Neural cell (in vitro differentiated cells): ENCODE measurements at regions not wholly inside any gene's neighbourhood (a gene's known extent, or its start where the extent isn't known, plus 50 kb on each side); places are given as distances from the start of the nearest gene placed in this dataset.

Experiments
- H2AFZ ChIP-seq: fragments of 200-600, 300-800 bp; sonication (generic), shearing (Covaris generic); 2 replicates; pipeline ENCODE4 v1.6.0; 2014; ENCODE audit warnings: low read depth, mild to moderate bottlenecking, antibody characterized with exemption, low read length, moderate library complexity
- H3F3A ChIP-seq: fragments of 200-600 bp; shearing (Covaris generic); 2 replicates; pipeline ENCODE4 v1.6.1; 2016; ENCODE audit warnings: mild to moderate bottlenecking, moderate library complexity, mixed read lengths, antibody characterized with exemption, low read length; ENCODE audit not compliant: insufficient read depth, poor library complexity, severe bottlenecking
- H3K27ac ChIP-seq: fragments of 200-600, 300-800 bp; sonication (generic), shearing (Covaris generic); 2 replicates; pipeline ENCODE4 v1.5.1; 2014; ENCODE audit warnings: mild to moderate bottlenecking, low read length, moderate library complexity
- H3K27me3 ChIP-seq: fragments of 300-800, 200-600 bp; sonication (generic), shearing (Covaris generic); 2 replicates; pipeline ENCODE4 v1.6.0; 2014; ENCODE audit warnings: mild to moderate bottlenecking, low read depth, low read length, moderate library complexity; ENCODE audit not compliant: insufficient read depth
- H3K36me3 ChIP-seq: fragments of 300-800, 200-600 bp; sonication (generic), shearing (Covaris generic); 2 replicates; pipeline ENCODE4 v1.5.1; 2014; ENCODE audit warnings: mild to moderate bottlenecking, antibody characterized with exemption, low read length, moderate library complexity; ENCODE audit not compliant: insufficient read depth
- H3K4me2 ChIP-seq: fragments of 300-800, 200-600 bp; sonication (generic), shearing (Covaris generic); 2 replicates; pipeline ENCODE4 v1.6.0; 2014; ENCODE audit warnings: mild to moderate bottlenecking, low read length
- H3K4me3 ChIP-seq: fragments of 300-800, 200-600 bp; sonication (generic), shearing (Covaris generic); 2 replicates; pipeline ENCODE4 v1.5.1; 2014; ENCODE audit warnings: mild to moderate bottlenecking, low read length, moderate library complexity
- H3K79me2 ChIP-seq: fragments of 200-600 bp; shearing (Covaris generic); replicated peaks from 2 replicates; pipeline ENCODE4 v1.6.0; 2014; ENCODE audit warnings: mild to moderate bottlenecking, low read length, moderate library complexity; ENCODE audit not compliant: insufficient read depth
- H3K9ac ChIP-seq: fragments of 300-800, 200-600 bp; sonication (generic), shearing (Covaris generic); 2 replicates; pipeline ENCODE4 v1.6.1; 2016; ENCODE audit warnings: mild to moderate bottlenecking, low read length, mixed read lengths
- H3K9me2 ChIP-seq: fragments of 200-600 bp; shearing (Covaris generic); 2 replicates; pipeline ENCODE4 v1.6.1; 2016; ENCODE audit warnings: mild to moderate bottlenecking, low read length, mixed read lengths; ENCODE audit not compliant: insufficient read depth
- H3K9me3 ChIP-seq: fragments of 200-600, 300-800 bp; sonication (generic), shearing (Covaris generic); 2 replicates; pipeline ENCODE4 v1.6.1; 2016; ENCODE audit warnings: mild to moderate bottlenecking, mixed run types, low read length, moderate library complexity, mixed read lengths
- H4K20me1 ChIP-seq: fragments of 200-600 bp; shearing (Covaris generic); 2 replicates; pipeline ENCODE4 v1.6.1; 2016; ENCODE audit warnings: mild to moderate bottlenecking, mixed run types; ENCODE audit not compliant: insufficient read depth
- CTCF ChIP-seq: fragments of 450-650 bp; IDR thresholded peaks from 2 replicates; pipeline ENCODE4 v1.5.1; 2014; ENCODE audit warnings: antibody characterized with exemption, mild to moderate bottlenecking, moderate library complexity; ENCODE audit not compliant: poor library complexity, severe bottlenecking
- EP300 ChIP-seq: fragments of 450-650 bp; conservative IDR thresholded peaks from 2 replicates; pipeline ENCODE4 v1.6.1; 2014; ENCODE audit warnings: antibody characterized with exemption, mild to moderate bottlenecking, moderate library complexity; ENCODE audit not compliant: poor library complexity, severe bottlenecking
- EZH2 ChIP-seq: fragments of 200-600, 300-800 bp; shearing (Covaris generic), sonication (generic); IDR thresholded peaks from 2 replicates; pipeline ENCODE4 v1.6.1; 2014; ENCODE audit warnings: antibody characterized with exemption, low read length, borderline replicate concordance, mild to moderate bottlenecking; ENCODE audit not compliant: insufficient read depth, poor library complexity, severe bottlenecking
- MXI1 ChIP-seq: fragments of 450-650 bp; conservative IDR thresholded peaks from 2 replicates; pipeline ENCODE4 v1.6.1; 2014; ENCODE audit warnings: antibody characterized with exemption, mild to moderate bottlenecking; ENCODE audit not compliant: poor library complexity, severe bottlenecking
- POLR2AphosphoS5 ChIP-seq: IDR thresholded peaks from 2 replicates; pipeline ENCODE4 v1.6.1; 2012
- RAD21 ChIP-seq: fragments of 450-650 bp; conservative IDR thresholded peaks from 2 replicates; pipeline ENCODE4 v1.6.1; 2014; ENCODE audit warnings: antibody characterized with exemption, mild to moderate bottlenecking, moderate library complexity
- REST ChIP-seq: IDR thresholded peaks from 2 replicates; pipeline ENCODE4 v1.6.1; 2012; ENCODE audit warnings: borderline replicate concordance
- SMC3 ChIP-seq: fragments of 450-650 bp; conservative IDR thresholded peaks from 2 replicates; pipeline ENCODE4 v1.6.1; 2014; ENCODE audit warnings: antibody characterized with exemption, mild to moderate bottlenecking, moderate library complexity; ENCODE audit not compliant: poor library complexity
- TAF1 ChIP-seq: IDR thresholded peaks from 2 replicates; pipeline ENCODE4 v1.6.1; 2012; ENCODE audit warnings: low read depth

- no peaks in the 10 kb centered on the region for H3K27me3 ChIP-seq
- H3K79me2 ChIP-seq: no peaks in the 10 kb centered on the region
- no peak overlapping the region for H3K4me2 ChIP-seq
- H3K4me3 ChIP-seq: no peak overlapping the region
- H3K36me3 ChIP-seq: no peaks in the 10 kb centered on the region
- H3K9me3 ChIP-seq: no peaks in the 10 kb centered on the region
- no peaks in the 10 kb centered on the region for H4K20me1 ChIP-seq
- no peaks in the 10 kb centered on the region for H3F3A ChIP-seq
- H2AFZ ChIP-seq: no peak overlapping the region
- H3K9ac ChIP-seq: no peak overlapping the region
- no peaks in the 10 kb centered on the region for H3K9me2 ChIP-seq
- no peak overlapping the region for H3K27ac ChIP-seq
- TF ChIP-seq POLR2AphosphoS5 (no peak), CTCF (no peak), TAF1 (no peak), MXI1 (no peak), RAD21 (no peak), SMC3 (no peak), EP300 (no peak), REST (no peak), EZH2 (no peak)
Observed at GRCh38 chr19:28171983-28172382, 1041.0 kb downstream of the UQCRFS1 start.

- Histone ChIP-seq H3K4me3 (no peak overlapping the region), H3F3A (no peaks in the 10 kb centered on the region), H3K27me3 (no peaks in the 10 kb centered on the region), H3K4me2 (no peak overlapping the region), H3K9ac (no peak overlapping the region), H3K79me2 (no peaks in the 10 kb centered on the region), H3K9me2 (no peaks in the 10 kb centered on the region), H3K9me3 (no peaks in the 10 kb centered on the region), H4K20me1 (no peaks in the 10 kb centered on the region), H2AFZ (no peak overlapping the region), H3K27ac (no peak overlapping the region), H3K36me3 (no peaks in the 10 kb centered on the region)
- TF ChIP-seq MXI1 (no peak), EP300 (no peak), EZH2 (no peak), POLR2AphosphoS5 (no peak), SMC3 (no peak), REST (no peak), CTCF (no peak), RAD21 (no peak), TAF1 (no peak)
Observed at GRCh38 chr19:28170066-28170465, 1042.9 kb downstream of the UQCRFS1 start.
